Endothelial cell of umbilical vein (primary cell): ENCODE measurements at regions not wholly inside any gene's neighbourhood (a gene's known extent, or its start where the extent isn't known, plus 50 kb on each side); places are given as distances from the start of the nearest gene placed in this dataset.

ENCODE experiments used
- BruUV-seq: library from RNA; stranded (reverse); fragments of 400-500 nt; replicated peaks from 2 replicates; lab custom pipeline; 2021; lab: Mats Ljungman, UMichigan
- CTCF ChIA-PET: fragments of 300-600, 350-600 bp; sonication (Branson Sonifier 250); formaldehyde crosslinking; loops from one replicate; lab custom pipeline; 2021; ENCODE audit warnings: antibody characterized with exemption, inconsistent platforms; lab: Charles Lee
- POLR2A ChIA-PET: fragments of 300-600, 350-600 bp; sonication (Branson Sonifier 250); formaldehyde crosslinking; loops from one replicate; lab custom pipeline; 2021; ENCODE audit warnings: antibody characterized with exemption, inconsistent platforms; lab: Charles Lee
- DNase-seq: peaks from one replicate; pipeline ENCODE4 v3.0.0-alpha.2; 2011; ENCODE audit warnings: low read depth, low spot score
- FAIRE-seq: peaks from 2 replicates; lab custom pipeline; 2011; peaks lifted over from hg19 to GRCh38; lab: Jason Lieb, UNC
- H2AFZ ChIP-seq: 2 replicates; pipeline ENCODE4 v1.6.0; 2012; ENCODE audit warnings: low read depth, low read length, control low read depth, inconsistent platforms
- H3K27ac ChIP-seq: 2 replicates; pipeline ENCODE4 v1.5.1; 2011; ENCODE audit warnings: low read depth, mild to moderate bottlenecking, control low read depth, low read length, moderate library complexity; ENCODE audit not compliant: insufficient read depth
- H3K27me3 ChIP-seq, 2 experiments: 2 replicates each; pipeline versions ENCODE4 v1.6.0 to v1.6.1; 2011; ENCODE audit warnings: low read length in 2 of 2, mixed read lengths in 1 of 2; ENCODE audit not compliant: control insufficient read depth in 2 of 2, insufficient read depth in 2 of 2
- H3K36me3 ChIP-seq, 2 experiments: 2 replicates in 1 of 2; 3 replicates in 1 of 2; pipeline ENCODE4 v1.5.1; 2011; ENCODE audit warnings: low read length in 2 of 2, mild to moderate bottlenecking in 1 of 2, moderate library complexity in 1 of 2; ENCODE audit not compliant: control insufficient read depth in 2 of 2, insufficient read depth in 2 of 2; ENCODE audit errors: extremely low read depth in 1 of 2
- H3K4me1 ChIP-seq: 3 replicates; pipeline ENCODE4 v1.5.1; 2011; ENCODE audit warnings: mild to moderate bottlenecking, low read length; ENCODE audit not compliant: control insufficient read depth, insufficient read depth; ENCODE audit errors: extremely low read depth
- H3K4me2 ChIP-seq: 2 replicates; pipeline ENCODE4 v1.6.1; 2011; ENCODE audit warnings: low read length, control low read depth, mixed read lengths; ENCODE audit not compliant: insufficient read depth
- H3K4me3 ChIP-seq, 3 experiments: fragments of 200-600 bp in 1 of 3; sonication (generic), shearing (Covaris generic) in 1 of 3; replicated peaks in 1 of 3; 2 replicates each; pipeline ENCODE4 v1.5.1; 2011 to 2016; ENCODE audit warnings: control low read depth in 3 of 3, low read length in 3 of 3, mild to moderate bottlenecking in 2 of 3, inconsistent platforms in 1 of 3, low read depth in 1 of 3, moderate library complexity in 1 of 3; ENCODE audit not compliant: insufficient read depth in 1 of 3
- H3K79me2 ChIP-seq: 2 replicates; pipeline ENCODE4 v1.6.0; 2012; ENCODE audit warnings: low read length, inconsistent platforms; ENCODE audit not compliant: control insufficient read depth, insufficient read depth
- H3K9ac ChIP-seq: replicated peaks from 2 replicates; pipeline ENCODE3; 2011; ENCODE audit warnings: low read length, control low read depth; ENCODE audit not compliant: insufficient read depth; ENCODE audit errors: extremely low read depth
- H3K9me1 ChIP-seq: replicated peaks from 3 replicates; pipeline ENCODE4 v1.6.0; 2011; ENCODE audit warnings: mild to moderate bottlenecking, low read length; ENCODE audit not compliant: control insufficient read depth, insufficient read depth; ENCODE audit errors: extremely low read depth
- H3K9me3 ChIP-seq: replicated peaks from 2 replicates; pipeline ENCODE4 v1.5.1; 2012; ENCODE audit warnings: low read length, inconsistent platforms; ENCODE audit not compliant: control insufficient read depth, insufficient read depth
- H4K20me1 ChIP-seq: replicated peaks from 2 replicates; pipeline ENCODE3; 2011; ENCODE audit warnings: mild to moderate bottlenecking, low read length; ENCODE audit not compliant: control insufficient read depth, insufficient read depth; ENCODE audit errors: extremely low read depth
- CTCF ChIP-seq, 2 donors: IDR thresholded peaks; 1 replicate in 1 of 2; 2 replicates in 1 of 2; pipeline ENCODE4 v1.5.1; 2011; ENCODE audit warnings: low read length in 2 of 2, mild to moderate bottlenecking in 2 of 2, moderate library complexity in 2 of 2, control low read depth in 1 of 2, inconsistent platforms in 1 of 2, low read depth in 1 of 2; ENCODE audit not compliant: insufficient read depth in 1 of 2; ENCODE audit errors: extremely low read depth in 1 of 2
- EZH2 ChIP-seq: IDR thresholded peaks from 2 replicates; pipeline ENCODE4 v1.6.1; 2012; ENCODE audit warnings: borderline replicate concordance, low read depth, mild to moderate bottlenecking, moderate library complexity, low read length, inconsistent platforms; ENCODE audit not compliant: severe bottlenecking
- FOS ChIP-seq: IDR thresholded peaks from 2 replicates; pipeline ENCODE4 v1.6.1; 2011; ENCODE audit warnings: mild to moderate bottlenecking, low read length, moderate library complexity, borderline replicate concordance; ENCODE audit not compliant: insufficient read depth
- GATA2 ChIP-seq: IDR thresholded peaks from 2 replicates; pipeline ENCODE4 v1.7.0; 2011; ENCODE audit warnings: low read depth, mild to moderate bottlenecking, moderate library complexity, mixed read lengths, low read length; ENCODE audit not compliant: insufficient read length, insufficient read depth
- JUN ChIP-seq: IDR thresholded peaks from 2 replicates; pipeline ENCODE4 v1.6.1; 2011; ENCODE audit warnings: borderline replicate concordance, low read depth; ENCODE audit not compliant: insufficient read length, insufficient read depth
- MAX ChIP-seq: IDR thresholded peaks from 2 replicates; pipeline ENCODE4 v1.6.1; 2011; ENCODE audit not compliant: insufficient read depth, insufficient read length
- MYC ChIP-seq: IDR thresholded peaks from one replicate; pipeline ENCODE4 v1.6.1; 2011; ENCODE audit warnings: mild to moderate bottlenecking, low read depth, low read length
- POLR2A ChIP-seq: IDR thresholded peaks from 2 replicates; pipeline ENCODE4 v1.6.1; 2012; ENCODE audit warnings: low read depth, mild to moderate bottlenecking, control low read depth, low read length
- POLR2AphosphoS5 ChIP-seq: IDR thresholded peaks from 2 replicates; pipeline ENCODE4 v1.6.1; 2012; ENCODE audit warnings: low read depth, mild to moderate bottlenecking, control low read depth, low read length, moderate library complexity; ENCODE audit not compliant: insufficient read depth
- dilution Hi-C: fragments of 300-500 bp; cut with MboI; formaldehyde crosslinking; loops from one replicate; pipeline ENCODE4 v1.15.0; 2019; ENCODE audit warnings: low sequenced_read_pairs; ENCODE audit not compliant: extremely low pct_ligation_motif_present
- intact Hi-C: fragments of 100-400 bp; cut with micrococcal nuclease; formaldehyde crosslinking; loops from one replicate; pipeline ENCODE4 v1.10.0; 2022

GRCh38 chr7:138243430-138243829, 167.2 kb downstream of the AKR1D1 start:
- Histone ChIP-seq H3K9me1 (no peaks in the 10 kb centered on the region), H3K79me2 (no peaks in the 10 kb centered on the region), H3K4me2 (no peak overlapping the region), H4K20me1 (no peaks in the 10 kb centered on the region), H3K9me3 (no peaks in the 10 kb centered on the region), H3K4me1 (no peaks in the 10 kb centered on the region), H3K36me3 (no peaks in the 10 kb centered on the region), H3K27me3 (no peaks in the 10 kb centered on the region), H3K9ac (no peak overlapping the region), H3K4me3 (no peak overlapping the region), H3K27ac (no peak overlapping the region), H2AFZ (peak overlapping the region; percentile 44)
- intact Hi-C loops = no loop called here
- DNase-seq (no peak), FAIRE-seq (peak; percentile 53)
- TF ChIP-seq JUN (no peak), MYC (no peak), GATA2 (no peak), FOS (no peak), POLR2AphosphoS5 (no peak), EZH2 (no peak), CTCF (IDR thresholded peaks at IDR 0.05; ENCODE audit: extremely low read depth in 1 of 2, insufficient read depth in 1 of 2, low read depth in 1 of 2, low read length in 2 of 2) (no peak), POLR2A (no peak), MAX (no peak)
- CTCF ChIA-PET = no interaction called here
- BruUV-seq = no TSS peak
- POLR2A ChIA-PET = no interaction called here
- dilution Hi-C loops = no loop called here
